ENCODE measurements at regions not wholly inside any gene's neighbourhood (a gene's known extent, or its start where the extent isn't known, plus 50 kb on each side); places are given as distances from the start of the nearest gene placed in this dataset.
A peak's percentile ranks its signal among the peaks of the same experiment; 100 is the strongest.
"Not testable (repeated sequence)": the region's sequence is repeated elsewhere in the genome, so short reads cannot be mapped to it uniquely, and the experiment has no call there.

GRCh38 chr3:115204475-115204874 is 57.4 kb upstream of the ZBTB20 start:
- DNase-seq (ENCODE audit: low read depth in 4 of 4, low spot score in 2 of 4): no peak

GRCh38 chr3:115208066-115208750 is 61.1 kb upstream of the ZBTB20 start:
- DNase-seq (ENCODE audit: low read depth in 4 of 4, low spot score in 2 of 4): no peak

GRCh38 chr3:115211810-115212492 is 64.9 kb upstream of the ZBTB20 start:
- no peak for DNase-seq (ENCODE audit: low read depth in 4 of 4, low spot score in 2 of 4)

GRCh38 chr3:115212615-115213014 is 65.5 kb upstream of the ZBTB20 start:
- DNase-seq (ENCODE audit: low read depth in 4 of 4, low spot score in 2 of 4): no peak

GRCh38 chr3:115213052-115213451 is 66.0 kb upstream of the ZBTB20 start:
- DNase-seq (ENCODE audit: low read depth in 4 of 4, low spot score in 2 of 4): not testable (repeated sequence)

- DNase-seq (ENCODE audit: low read depth in 4 of 4, low spot score in 2 of 4): no peak
These were observed 70.2 kb upstream of the ZBTB20 start for GRCh38 chr3:115217292-115217677.

GRCh38 chr3:115217678-115218451 is 70.8 kb upstream of the ZBTB20 start:
- DNase-seq (ENCODE audit: low read depth in 4 of 4, low spot score in 2 of 4): peak; percentile 11 to 34 (median 26)

- DNase-seq (ENCODE audit: low read depth in 4 of 4, low spot score in 2 of 4): no peak
These were observed 71.8 kb upstream of the ZBTB20 start for GRCh38 chr3:115218859-115219258.

- DNase-seq (ENCODE audit: low read depth in 4 of 4, low spot score in 2 of 4): no peak
These were observed 77.6 kb upstream of the ZBTB20 start for GRCh38 chr3:115224687-115225086.

- no peak for DNase-seq (ENCODE audit: low read depth in 4 of 4, low spot score in 2 of 4)
These were observed 79.9 kb upstream of the ZBTB20 start for GRCh38 chr3:115226844-115227445.

- no peak for DNase-seq (ENCODE audit: low read depth in 4 of 4, low spot score in 2 of 4)
These were observed 80.4 kb upstream of the ZBTB20 start for GRCh38 chr3:115227461-115227860.

- DNase-seq (ENCODE audit: low read depth in 4 of 4, low spot score in 2 of 4): no peak
These were observed 81.2 kb upstream of the ZBTB20 start for GRCh38 chr3:115228266-115228665.

- DNase-seq (ENCODE audit: low read depth in 4 of 4, low spot score in 2 of 4): no peak
These were observed 85.1 kb upstream of the ZBTB20 start for GRCh38 chr3:115232167-115232566.

GRCh38 chr3:115233021-115233420 is 85.9 kb upstream of the ZBTB20 start:
- DNase-seq (ENCODE audit: low read depth in 4 of 4, low spot score in 2 of 4): no peak

GRCh38 chr3:115236496-115236895 is 89.4 kb upstream of the ZBTB20 start:
- no peak for DNase-seq (ENCODE audit: low read depth in 4 of 4, low spot score in 2 of 4)

GRCh38 chr3:115239717-115240116 is 92.6 kb upstream of the ZBTB20 start:
- DNase-seq (ENCODE audit: low read depth in 4 of 4, low spot score in 2 of 4): no peak

GRCh38 chr3:115244350-115244749 is 97.3 kb upstream of the ZBTB20 start:
- no peak for DNase-seq (ENCODE audit: low read depth in 4 of 4, low spot score in 2 of 4)

GRCh38 chr3:115245438-115245837 is 98.3 kb upstream of the ZBTB20 start:
- DNase-seq (ENCODE audit: low read depth in 4 of 4, low spot score in 2 of 4): no peak

GRCh38 chr3:115245899-115246298 is 98.8 kb upstream of the ZBTB20 start:
- DNase-seq (ENCODE audit: low read depth in 4 of 4, low spot score in 2 of 4): no peak

- DNase-seq (ENCODE audit: low read depth in 4 of 4, low spot score in 2 of 4): no peak
These were observed 99.5 kb upstream of the ZBTB20 start for GRCh38 chr3:115246461-115247020.

GRCh38 chr3:115248274-115248673 is 101.2 kb upstream of the ZBTB20 start:
- DNase-seq (ENCODE audit: low read depth in 4 of 4, low spot score in 2 of 4): no peak

Measured in left renal cortex interstitium (tissue), 4 donors.